ENCODE measurements at regions not wholly inside any gene's neighbourhood (a gene's known extent, or its start where the extent isn't known, plus 50 kb on each side); places are given as distances from the start of the nearest gene placed in this dataset.

DNA sequence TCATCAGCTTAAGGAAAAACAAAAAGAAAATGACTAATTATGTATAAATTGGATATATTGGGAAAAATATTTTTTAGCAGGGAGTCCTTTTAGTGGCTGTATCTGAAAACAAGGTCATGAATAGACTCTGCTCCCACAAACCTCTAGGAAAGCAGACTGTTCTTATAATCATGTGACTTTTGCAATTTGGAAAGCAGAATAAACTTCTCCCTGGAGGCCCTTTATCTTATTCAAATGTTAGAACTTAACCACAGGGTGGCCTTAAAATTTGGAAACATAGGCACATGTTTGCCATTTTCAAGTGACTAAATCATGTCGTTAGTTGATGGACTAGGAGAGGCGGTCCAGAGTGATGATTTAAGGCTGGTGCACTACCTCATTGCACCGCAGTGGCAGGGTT is 196.6 kb upstream of the KRR1 start:
- no peak for TF ChIP-seq JUND (IDR thresholded peaks at IDR 0.05)
- TF ChIP-seq REST (IDR thresholded peaks at IDR 0.05): no peak
- no peak for TF ChIP-seq GABPA (IDR thresholded peaks at IDR 0.05 in 1 of 2, conservative IDR thresholded peaks at IDR 0.05 in 1 of 2)
- TF ChIP-seq MAX (IDR thresholded peaks at IDR 0.05): no peak
- no peak for TF ChIP-seq FOXA2 (IDR thresholded peaks at IDR 0.05)
- no peak for TF ChIP-seq RXRA (IDR thresholded peaks at IDR 0.05)
- TF ChIP-seq SP1 (IDR thresholded peaks at IDR 0.05): no peak
- no peak for TF ChIP-seq EGR1 (IDR thresholded peaks at IDR 0.05; ENCODE audit: low read depth in 2 of 2)
- no peak for TF ChIP-seq RAD21 (IDR thresholded peaks at IDR 0.05)
- TF ChIP-seq HNF4A (conservative IDR thresholded peaks at IDR 0.05): no peak
- no peak for TF ChIP-seq HNF4G (IDR thresholded peaks at IDR 0.05)
- no peak for TF ChIP-seq NR2F2 (IDR thresholded peaks at IDR 0.05)
- no peaks in the 10 kb centered on the region for H3K27me3 ChIP-seq (ENCODE audit: control insufficient read depth in 4 of 4, insufficient read depth in 4 of 4, low read length in 3 of 4)
- H3K36me3 ChIP-seq (ENCODE audit: control insufficient read depth in 4 of 4, insufficient read depth in 3 of 4, low read depth in 1 of 4, low read length in 3 of 4): no peaks in the 10 kb centered on the region
- DNase-seq (ENCODE audit: low spot score): no peak
- WGBS: 89% methylated on average over 3 of the region's 3 CpGs
- no peak overlapping the region for H3K27ac ChIP-seq (ENCODE audit: low read depth in 1 of 2, low read length in 2 of 2)
- no peak overlapping the region for H3K4me3 ChIP-seq (ENCODE audit: low read depth in 1 of 3, low read length in 3 of 3)
- no peaks in the 10 kb centered on the region for H3K9me3 ChIP-seq (ENCODE audit: control insufficient read depth in 4 of 4, low read length in 3 of 4)
- peaks cover 0 to 2% (median 0%) of the 10 kb centered on the region in 4 donors for H3K4me1 ChIP-seq (ENCODE audit: control insufficient read depth in 4 of 4, insufficient read depth in 4 of 4, low read length in 3 of 4)
- H3K9ac ChIP-seq (ENCODE audit: low read depth in 1 of 2, low read length in 2 of 2): no peak overlapping the region

DNA sequence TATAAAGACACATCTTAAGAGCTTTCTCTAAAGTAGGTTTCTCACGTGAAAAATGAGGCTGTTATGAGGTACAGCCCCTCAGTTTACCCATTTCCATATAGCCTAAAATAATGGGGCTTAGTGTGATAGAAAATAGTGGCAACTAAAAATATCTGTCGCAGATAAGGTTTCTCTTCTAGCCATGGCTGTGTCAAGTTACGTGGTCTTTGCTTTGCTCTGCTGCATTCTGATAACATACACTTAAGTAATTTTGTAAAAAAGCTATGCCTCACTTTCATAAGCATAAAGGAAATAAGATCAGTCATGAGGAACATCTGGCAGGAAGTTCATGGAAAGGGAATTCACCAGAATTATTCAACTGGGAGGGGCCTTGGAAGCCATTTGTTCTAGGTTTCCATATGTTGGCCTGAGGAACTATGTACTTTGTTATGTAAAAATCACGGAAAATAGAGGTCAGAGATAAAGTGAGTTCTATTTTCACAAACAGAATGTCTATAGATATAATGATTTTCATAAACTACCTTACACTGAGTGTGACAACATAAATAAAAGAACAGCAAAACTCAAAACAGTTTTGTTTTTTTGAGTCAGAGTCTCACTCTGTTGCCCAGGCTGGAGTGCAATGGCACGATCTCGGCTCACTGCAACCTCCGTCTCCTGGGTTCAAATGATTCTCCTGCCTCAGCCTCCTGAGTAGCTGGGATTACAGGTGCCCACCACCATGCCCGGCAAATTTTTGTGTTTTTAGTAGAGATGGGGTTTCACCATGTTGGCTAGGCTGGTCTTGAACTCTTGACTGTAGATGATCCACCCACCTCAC is 195.6 kb upstream of the KRR1 start:
- H3K9me3 ChIP-seq (ENCODE audit: control insufficient read depth in 4 of 4, low read length in 3 of 4): no peaks in the 10 kb centered on the region
- no peaks in the 10 kb centered on the region for H3K36me3 ChIP-seq (ENCODE audit: control insufficient read depth in 4 of 4, insufficient read depth in 3 of 4, low read depth in 1 of 4, low read length in 3 of 4)
- H3K4me1 ChIP-seq (ENCODE audit: control insufficient read depth in 4 of 4, insufficient read depth in 4 of 4, low read length in 3 of 4): peaks cover 0 to 2% (median 0%) of the 10 kb centered on the region in 4 donors
- peak overlapping the region in 1 of 2 donors; percentile 40 for H3K27ac ChIP-seq (ENCODE audit: low read depth in 1 of 2, low read length in 2 of 2)
- no peaks in the 10 kb centered on the region for H3K27me3 ChIP-seq (ENCODE audit: control insufficient read depth in 4 of 4, insufficient read depth in 4 of 4, low read length in 3 of 4)
- no peak overlapping the region for H3K4me3 ChIP-seq (ENCODE audit: low read depth in 1 of 3, low read length in 3 of 3)
- WGBS: 81% methylated on average over 8 of the region's 8 CpGs
- no peak for DNase-seq (ENCODE audit: low spot score)
- H3K9ac ChIP-seq (ENCODE audit: low read depth in 1 of 2, low read length in 2 of 2): no peak overlapping the region
- TF ChIP-seq REST (IDR thresholded peaks at IDR 0.05) (no peak), YY1 (IDR thresholded peaks at IDR 0.05) (peak; percentile 34)

All from liver (tissue), 7 donors.